ENCODE measurements at regions not wholly inside any gene's neighbourhood (a gene's known extent, or its start where the extent isn't known, plus 50 kb on each side); places are given as distances from the start of the nearest gene placed in this dataset.

- no peak for TF ChIP-seq POLR2AphosphoS5 (IDR thresholded peaks at IDR 0.05; ENCODE audit: low read depth, low read length)
- TF ChIP-seq TAF1 (IDR thresholded peaks at IDR 0.05; ENCODE audit: low read depth, low read length) = no peak
- TF ChIP-seq POU2F2 (IDR thresholded peaks at IDR 0.05; ENCODE audit: low read depth, low read length) = no peak
Observed at GRCh38 chr14:53514197-53514596, 361.1 kb upstream of the DDHD1 start.
